ENCODE measurements at regions not wholly inside any gene's neighbourhood (a gene's known extent, or its start where the extent isn't known, plus 50 kb on each side); places are given as distances from the start of the nearest gene placed in this dataset.

GRCh38 chr13:31587698-31588266 lies 151.5 kb upstream of the RXFP2 start:
- H3K4me3 ChIP-seq (replicated peaks in 1 of 3; ENCODE audit: insufficient read depth in 1 of 3, low read depth in 1 of 3, low read length in 3 of 3): no peak overlapping the region
- H3K27ac ChIP-seq (ENCODE audit: insufficient read depth, low read depth, low read length): no peak overlapping the region
- DNase-seq (ENCODE audit: low read depth, low spot score) (no peak), FAIRE-seq (no peak)
- H3K9me3 ChIP-seq (replicated peaks; ENCODE audit: control insufficient read depth, insufficient read depth, low read length): no peaks in the 10 kb centered on the region
- CTCF ChIA-PET: interaction anchor here (1.5 kb wide), 1 partner anchor 12 kb away, joined by 3 read pairs; no protein-coding TSS in a partner anchor
- intact Hi-C loops (cut with micrococcal nuclease): no loop called here
- H3K9ac ChIP-seq (replicated peaks; ENCODE audit: extremely low read depth, insufficient read depth, low read length): no peak overlapping the region
- no peak overlapping the region for H2AFZ ChIP-seq (ENCODE audit: low read depth, low read length)
- no peaks in the 10 kb centered on the region for H3K79me2 ChIP-seq (ENCODE audit: control insufficient read depth, insufficient read depth, low read length)
- peaks cover 0 to 3% of the 10 kb centered on the region in 2 experiments for H3K27me3 ChIP-seq (ENCODE audit: control insufficient read depth in 2 of 2, insufficient read depth in 2 of 2, low read length in 2 of 2)
- dilution Hi-C loops (cut with MboI; ENCODE audit: extremely low pct_ligation_motif_present, low sequenced_read_pairs): no loop called here
- no peak overlapping the region for H3K4me2 ChIP-seq (ENCODE audit: insufficient read depth, low read length)
- H3K36me3 ChIP-seq (ENCODE audit: control insufficient read depth in 2 of 2, extremely low read depth in 1 of 2, insufficient read depth in 2 of 2, low read length in 2 of 2): no peaks in the 10 kb centered on the region
- no TSS peak for BruUV-seq (replicated peaks)
- no peaks in the 10 kb centered on the region for H3K4me1 ChIP-seq (ENCODE audit: control insufficient read depth, extremely low read depth, insufficient read depth, low read length)
- no peak for TF ChIP-seq JUN (IDR thresholded peaks at IDR 0.05; ENCODE audit: borderline replicate concordance, insufficient read depth, insufficient read length, low read depth)
- no peaks in the 10 kb centered on the region for H3K9me1 ChIP-seq (replicated peaks; ENCODE audit: control insufficient read depth, extremely low read depth, insufficient read depth, low read length)
- POLR2A ChIA-PET: no interaction called here
- no peaks in the 10 kb centered on the region for H4K20me1 ChIP-seq (replicated peaks; ENCODE audit: control insufficient read depth, extremely low read depth, insufficient read depth, low read length)

GRCh38 chr13:31588316-31588715 lies 151.0 kb upstream of the RXFP2 start:
- Histone ChIP-seq H3K9me3 (replicated peaks; ENCODE audit: control insufficient read depth, insufficient read depth, low read length) (no peaks in the 10 kb centered on the region), H3K79me2 (ENCODE audit: control insufficient read depth, insufficient read depth, low read length) (no peaks in the 10 kb centered on the region), H2AFZ (ENCODE audit: low read depth, low read length) (no peak overlapping the region), H3K4me3 (replicated peaks in 1 of 3; ENCODE audit: insufficient read depth in 1 of 3, low read depth in 1 of 3, low read length in 3 of 3) (no peak overlapping the region), H3K4me2 (ENCODE audit: insufficient read depth, low read length) (no peak overlapping the region), H3K9me1 (replicated peaks; ENCODE audit: control insufficient read depth, extremely low read depth, insufficient read depth, low read length) (no peaks in the 10 kb centered on the region), H3K36me3 (ENCODE audit: control insufficient read depth in 2 of 2, extremely low read depth in 1 of 2, insufficient read depth in 2 of 2, low read length in 2 of 2) (no peaks in the 10 kb centered on the region), H4K20me1 (replicated peaks; ENCODE audit: control insufficient read depth, extremely low read depth, insufficient read depth, low read length) (no peaks in the 10 kb centered on the region), H3K9ac (replicated peaks; ENCODE audit: extremely low read depth, insufficient read depth, low read length) (no peak overlapping the region), H3K27me3 (ENCODE audit: control insufficient read depth in 2 of 2, insufficient read depth in 2 of 2, low read length in 2 of 2) (peaks cover 0 to 3% of the 10 kb centered on the region in 2 experiments), H3K27ac (ENCODE audit: insufficient read depth, low read depth, low read length) (no peak overlapping the region), H3K4me1 (ENCODE audit: control insufficient read depth, extremely low read depth, insufficient read depth, low read length) (no peaks in the 10 kb centered on the region)
- TF ChIP-seq, protein P1, sequence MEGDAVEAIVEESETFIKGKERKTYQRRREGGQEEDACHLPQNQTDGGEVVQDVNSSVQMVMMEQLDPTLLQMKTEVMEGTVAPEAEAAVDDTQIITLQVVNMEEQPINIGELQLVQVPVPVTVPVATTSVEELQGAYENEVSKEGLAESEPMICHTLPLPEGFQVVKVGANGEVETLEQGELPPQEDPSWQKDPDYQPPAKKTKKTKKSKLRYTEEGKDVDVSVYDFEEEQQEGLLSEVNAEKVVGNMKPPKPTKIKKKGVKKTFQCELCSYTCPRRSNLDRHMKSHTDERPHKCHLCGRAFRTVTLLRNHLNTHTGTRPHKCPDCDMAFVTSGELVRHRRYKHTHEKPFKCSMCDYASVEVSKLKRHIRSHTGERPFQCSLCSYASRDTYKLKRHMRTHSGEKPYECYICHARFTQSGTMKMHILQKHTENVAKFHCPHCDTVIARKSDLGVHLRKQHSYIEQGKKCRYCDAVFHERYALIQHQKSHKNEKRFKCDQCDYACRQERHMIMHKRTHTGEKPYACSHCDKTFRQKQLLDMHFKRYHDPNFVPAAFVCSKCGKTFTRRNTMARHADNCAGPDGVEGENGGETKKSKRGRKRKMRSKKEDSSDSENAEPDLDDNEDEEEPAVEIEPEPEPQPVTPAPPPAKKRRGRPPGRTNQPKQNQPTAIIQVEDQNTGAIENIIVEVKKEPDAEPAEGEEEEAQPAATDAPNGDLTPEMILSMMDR (IDR thresholded peaks at IDR 0.05; ENCODE audit: extremely low read depth in 1 of 2, insufficient read depth in 1 of 2, low read depth in 1 of 2, low read length in 2 of 2): no peak
- TF ChIP-seq EZH2 (IDR thresholded peaks at IDR 0.05; ENCODE audit: borderline replicate concordance, low read depth, low read length, severe bottlenecking): no peak
- no peak for TF ChIP-seq POLR2AphosphoS5 (IDR thresholded peaks at IDR 0.05; ENCODE audit: insufficient read depth, low read depth, low read length)
- TF ChIP-seq FOS (IDR thresholded peaks at IDR 0.05; ENCODE audit: borderline replicate concordance, insufficient read depth, low read length): no peak
- no peak for TF ChIP-seq MYC (IDR thresholded peaks at IDR 0.05; ENCODE audit: low read depth, low read length)
- TF ChIP-seq GATA2 (IDR thresholded peaks at IDR 0.05; ENCODE audit: insufficient read depth, insufficient read length, low read depth, low read length): no peak
- TF ChIP-seq JUN (IDR thresholded peaks at IDR 0.05; ENCODE audit: borderline replicate concordance, insufficient read depth, insufficient read length, low read depth): no peak
- TF ChIP-seq POLR2A (IDR thresholded peaks at IDR 0.05; ENCODE audit: low read depth, low read length): no peak
- dilution Hi-C loops (cut with MboI; ENCODE audit: extremely low pct_ligation_motif_present, low sequenced_read_pairs) (no loop called here), intact Hi-C loops (cut with micrococcal nuclease) (no loop called here)
- POLR2A ChIA-PET: no interaction called here
- no TSS peak for BruUV-seq (replicated peaks)
- CTCF ChIA-PET: interaction anchor here (1.5 kb wide), 1 partner anchor 12 kb away, joined by 3 read pairs; no protein-coding TSS in a partner anchor
- DNase-seq (ENCODE audit: low read depth, low spot score) (no peak), FAIRE-seq (no peak)

All from endothelial cell of umbilical vein (primary cell).